NCI-H2081 (cell line): ENCODE measurements at regions not wholly inside any gene's neighbourhood (a gene's known extent, or its start where the extent isn't known, plus 50 kb on each side); places are given as distances from the start of the nearest gene placed in this dataset.
"Not testable (repeated sequence)": the region's sequence is repeated elsewhere in the genome, so short reads cannot be mapped to it uniquely, and the experiment has no call there.

ENCODE experiments used
- DNase-seq, 2 experiments: peaks; one replicate each; lab custom pipeline; 2025; lab: John Stamatoyannopoulos, UW

- no peak for DNase-seq
These were observed 364.5 kb upstream of the RGPD4 start for GRCh38 chr2:107462181-107462580.

- no peak for DNase-seq
These were observed 360.5 kb upstream of the RGPD4 start for GRCh38 chr2:107466241-107466640.

- DNase-seq, result no peak
These were observed 359.5 kb upstream of the RGPD4 start for GRCh38 chr2:107466984-107467773.

GRCh38 chr2:107469437-107469995 is 357.2 kb upstream of the RGPD4 start:
- no peak for DNase-seq

- no peak for DNase-seq
These were observed 353.5 kb upstream of the RGPD4 start for GRCh38 chr2:107473150-107473549.

- DNase-seq, result no peak
These were observed 350.8 kb upstream of the RGPD4 start for GRCh38 chr2:107475859-107476258.

- no peak for DNase-seq
These were observed 324.2 kb upstream of the RGPD4 start for GRCh38 chr2:107502539-107502938.

- DNase-seq, result peak in 1 of 2 experiments; percentile 41
These were observed 314.5 kb upstream of the RGPD4 start for GRCh38 chr2:107511970-107512789.

- no peak for DNase-seq
These were observed 301.3 kb upstream of the RGPD4 start for GRCh38 chr2:107525406-107525805.

GRCh38 chr2:107529146-107529545 is 297.5 kb upstream of the RGPD4 start:
- peak; percentile 65 to 86 for DNase-seq

- DNase-seq, result no peak
These were observed 296.6 kb upstream of the RGPD4 start for GRCh38 chr2:107530046-107530445.

- DNase-seq, result no peak
These were observed 291.8 kb upstream of the RGPD4 start for GRCh38 chr2:107534926-107535325.

- not testable (repeated sequence) for DNase-seq
These were observed 290.6 kb upstream of the RGPD4 start for GRCh38 chr2:107535905-107536689.

- no peak for DNase-seq
These were observed 284.4 kb upstream of the RGPD4 start for GRCh38 chr2:107542314-107542740.

- no peak for DNase-seq
These were observed 282.9 kb upstream of the RGPD4 start for GRCh38 chr2:107543793-107544192.

GRCh38 chr2:107545066-107545465 is 281.6 kb upstream of the RGPD4 start:
- no peak for DNase-seq

- no peak for DNase-seq
These were observed 280.8 kb upstream of the RGPD4 start for GRCh38 chr2:107545851-107546250.

GRCh38 chr2:107548216-107548615 is 278.5 kb upstream of the RGPD4 start:
- DNase-seq, result no peak

GRCh38 chr2:107553046-107553445 is 273.6 kb upstream of the RGPD4 start:
- no peak for DNase-seq

- no peak for DNase-seq
These were observed 273.2 kb upstream of the RGPD4 start for GRCh38 chr2:107553539-107553938.

- DNase-seq, result no peak
These were observed 270.6 kb upstream of the RGPD4 start for GRCh38 chr2:107556038-107556627.

GRCh38 chr2:107558295-107558694 is 268.4 kb upstream of the RGPD4 start:
- no peak for DNase-seq
